22Rv1 (cell line): ENCODE measurements at regions not wholly inside any gene's neighbourhood (a gene's known extent, or its start where the extent isn't known, plus 50 kb on each side); places are given as distances from the start of the nearest gene placed in this dataset.

Experiments used
- CTCF ChIP-seq: fragments of 450-650 bp; IDR thresholded peaks from 2 replicates; pipeline ENCODE4 v1.5.1; 2017; ENCODE audit warnings: mild to moderate bottlenecking
- ZFX ChIP-seq: fragments of 450-650 bp; IDR thresholded peaks from 2 replicates; pipeline ENCODE4 v1.6.1; 2017; ENCODE audit warnings: antibody characterized with exemption, borderline replicate concordance

DNA sequence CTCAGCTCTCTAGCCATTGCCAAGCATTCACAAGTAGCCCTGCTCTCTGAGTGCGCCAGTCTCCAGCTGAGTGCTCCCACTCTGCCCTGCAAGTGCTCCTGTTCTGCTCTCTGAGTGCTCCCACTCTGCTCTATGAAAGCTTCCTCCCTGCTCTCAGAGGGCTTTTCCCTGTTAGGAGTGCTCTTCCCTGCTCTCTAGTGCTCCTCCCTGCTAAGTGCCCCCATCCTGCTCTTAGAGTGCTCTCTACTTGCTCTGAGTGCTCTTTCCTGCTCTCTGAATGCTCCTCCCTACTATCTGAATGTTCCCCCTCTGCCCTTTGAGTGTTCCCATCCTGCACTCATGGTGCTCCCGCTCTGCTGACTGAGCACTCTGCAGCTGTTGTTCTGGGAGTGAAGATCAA is 555.4 kb downstream of the NPHP4 start:
- TF ChIP-seq CTCF (no peak), ZFX (no peak)
